Heart left ventricle (tissue), 13 donors: ENCODE measurements at regions not wholly inside any gene's neighbourhood (a gene's known extent, or its start where the extent isn't known, plus 50 kb on each side); places are given as distances from the start of the nearest gene placed in this dataset.

Experiments
- POLR2A ChIP-seq, 2 donors: fragments of 450-650 bp; IDR thresholded peaks; one replicate each; pipeline ENCODE4 v1.6.1; 2017; ENCODE audit warnings: antibody characterized with exemption in 2 of 2, mild to moderate bottlenecking in 2 of 2, moderate library complexity in 2 of 2
- TF ChIP-seq, protein P1 (sequence below), 12 donors: fragments of 200-600 bp; sonication (generic) in 4 of 12; IDR thresholded peaks; one replicate each; pipeline versions ENCODE4 v1.5.0 to v1.8.0; 2018 to 2022; ENCODE audit warnings: antibody characterized with exemption in 12 of 12, mild to moderate bottlenecking in 5 of 12
- donor health status: ischemic (EF 13 %, LVEDD 7.1; RV severe dilation, severe dysfunction).
- donor health status: DM: no; HTN: yes; CAD: no.
- donor health status: DM: no; HTN: no; CAD: no.
- donor health status: ischemic (EF 25% LVEDD 6.9; RV normal size, moderate dysfunction).
- donor health status: ischemic (EF 25% LVEDD 5.7; RV mildly dilated, moderate dysfunction).
- donor health status: ischemic (EF 35%, LVEDD 5.7; RV mildly dilated, moderate dysfunction).
- donor health status: nonischemic (EF 11% LVEDD 7.7; RV severe dilation, severe dysfunction).
- donor health status: DM: yes; HTN: yes; CAD: no.
- donor health status: PGD.
- donor health status: ischemic (EF 29% LVEDD 5.4; RV normal size, mild dysfunction).
- donor health status: nonischemic (EF 23%, LVEDD 6.1; RV moderate dilation, normal function).

GRCh38 chr2:120984046-120984445, 248.4 kb downstream of the GLI2 start:
- TF ChIP-seq, protein P1, sequence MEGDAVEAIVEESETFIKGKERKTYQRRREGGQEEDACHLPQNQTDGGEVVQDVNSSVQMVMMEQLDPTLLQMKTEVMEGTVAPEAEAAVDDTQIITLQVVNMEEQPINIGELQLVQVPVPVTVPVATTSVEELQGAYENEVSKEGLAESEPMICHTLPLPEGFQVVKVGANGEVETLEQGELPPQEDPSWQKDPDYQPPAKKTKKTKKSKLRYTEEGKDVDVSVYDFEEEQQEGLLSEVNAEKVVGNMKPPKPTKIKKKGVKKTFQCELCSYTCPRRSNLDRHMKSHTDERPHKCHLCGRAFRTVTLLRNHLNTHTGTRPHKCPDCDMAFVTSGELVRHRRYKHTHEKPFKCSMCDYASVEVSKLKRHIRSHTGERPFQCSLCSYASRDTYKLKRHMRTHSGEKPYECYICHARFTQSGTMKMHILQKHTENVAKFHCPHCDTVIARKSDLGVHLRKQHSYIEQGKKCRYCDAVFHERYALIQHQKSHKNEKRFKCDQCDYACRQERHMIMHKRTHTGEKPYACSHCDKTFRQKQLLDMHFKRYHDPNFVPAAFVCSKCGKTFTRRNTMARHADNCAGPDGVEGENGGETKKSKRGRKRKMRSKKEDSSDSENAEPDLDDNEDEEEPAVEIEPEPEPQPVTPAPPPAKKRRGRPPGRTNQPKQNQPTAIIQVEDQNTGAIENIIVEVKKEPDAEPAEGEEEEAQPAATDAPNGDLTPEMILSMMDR (IDR thresholded peaks at IDR 0.05) = no peak
- no peak for TF ChIP-seq POLR2A (IDR thresholded peaks at IDR 0.05)
